Stimulated activated CD8-positive, alpha-beta memory T cell treated with anti-CD3 and anti-CD28 coated beads, Interleukin-4, amount 100 ng/mL, for 24 hours (primary cell): ENCODE measurements at regions not wholly inside any gene's neighbourhood (a gene's known extent, or its start where the extent isn't known, plus 50 kb on each side); places are given as distances from the start of the nearest gene placed in this dataset.

Source experiments
- DNase-seq: peaks from one replicate; pipeline ENCODE4 v3.0.0-alpha.2; 2020; ENCODE audit warnings: low read depth

DNA sequence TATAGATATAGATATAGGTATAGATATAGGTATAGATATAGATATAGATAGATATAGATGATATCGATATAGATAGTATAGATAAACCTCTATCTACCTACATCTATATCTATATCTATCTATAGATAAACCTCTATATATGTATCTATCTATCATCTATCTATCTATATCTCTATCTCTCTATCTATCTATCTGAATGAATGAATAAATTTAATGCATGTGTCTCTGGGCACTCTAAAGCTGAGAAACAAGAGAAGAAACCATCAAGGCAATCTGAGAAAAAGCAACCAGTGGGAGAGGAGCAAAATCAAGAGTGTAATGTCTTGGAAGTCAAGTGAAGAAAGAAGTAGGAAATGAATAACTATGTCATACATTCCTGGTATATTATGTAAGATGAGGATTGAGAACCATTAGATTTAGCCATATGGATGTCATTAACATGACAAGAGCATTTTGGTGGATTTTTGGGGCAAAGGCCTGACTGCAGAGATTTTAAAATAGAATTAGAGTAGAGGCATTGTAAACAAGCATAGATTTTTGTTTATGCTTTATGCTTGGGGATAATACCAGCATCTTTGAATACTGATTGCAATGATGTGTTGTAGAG is 1262.7 kb upstream of the MIR17HG start:
- no peak for DNase-seq

DNA sequence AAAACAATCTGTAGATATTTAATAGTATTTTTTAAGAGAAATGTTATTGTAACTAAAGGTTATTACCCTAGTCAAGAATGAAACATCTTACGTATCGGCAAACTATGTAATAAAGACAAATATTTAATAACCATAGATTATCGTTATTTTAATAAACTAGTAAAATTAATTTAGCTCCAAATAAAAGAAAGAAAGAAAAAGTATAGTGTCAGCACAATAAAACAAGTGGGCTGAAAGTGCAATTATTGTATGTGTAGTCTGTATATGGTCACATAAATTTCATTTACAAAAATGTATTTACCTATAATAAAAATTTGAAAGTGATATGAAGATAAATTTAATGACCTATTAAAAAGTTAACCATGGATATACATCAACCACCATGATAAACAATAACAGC is 1258.4 kb upstream of the MIR17HG start:
- DNase-seq, result no peak

DNA sequence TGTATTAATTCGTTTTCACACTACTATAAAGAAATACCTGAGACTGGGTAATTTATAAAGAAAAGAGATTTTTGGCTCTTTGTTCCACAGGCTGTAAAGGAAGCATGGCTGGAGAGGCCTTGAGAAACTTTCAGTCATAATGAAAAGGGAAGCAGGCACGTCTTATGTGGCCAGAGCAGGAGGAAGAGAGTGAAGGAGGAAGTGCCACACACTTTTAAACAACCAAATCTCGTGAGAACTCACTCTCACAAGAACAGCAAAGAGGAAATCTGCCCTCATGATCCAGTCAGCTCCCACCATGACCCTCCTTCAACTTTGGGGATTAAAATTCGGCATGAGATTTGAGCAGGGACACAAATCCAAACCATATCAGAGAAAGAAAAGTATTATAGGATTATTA is 1255.9 kb upstream of the MIR17HG start:
- no peak for DNase-seq

DNA sequence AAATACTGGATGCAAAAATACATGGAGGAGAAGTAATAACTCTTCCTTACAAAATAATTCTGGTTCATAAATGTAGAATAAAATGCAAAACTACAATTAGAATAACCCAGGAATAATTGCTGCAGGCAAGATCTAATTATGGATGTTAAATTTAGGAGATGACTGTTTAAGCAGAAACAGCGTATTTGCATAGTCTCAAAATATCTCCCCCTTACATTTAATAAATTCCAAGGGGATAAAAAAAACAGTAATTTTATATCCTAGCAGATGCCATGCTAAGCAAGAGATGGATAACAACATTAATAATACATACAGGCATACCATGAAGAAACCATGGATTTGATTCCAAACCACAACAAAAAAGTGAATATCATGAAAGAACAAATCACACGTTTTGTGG is 1253.1 kb upstream of the MIR17HG start:
- no peak for DNase-seq

DNA sequence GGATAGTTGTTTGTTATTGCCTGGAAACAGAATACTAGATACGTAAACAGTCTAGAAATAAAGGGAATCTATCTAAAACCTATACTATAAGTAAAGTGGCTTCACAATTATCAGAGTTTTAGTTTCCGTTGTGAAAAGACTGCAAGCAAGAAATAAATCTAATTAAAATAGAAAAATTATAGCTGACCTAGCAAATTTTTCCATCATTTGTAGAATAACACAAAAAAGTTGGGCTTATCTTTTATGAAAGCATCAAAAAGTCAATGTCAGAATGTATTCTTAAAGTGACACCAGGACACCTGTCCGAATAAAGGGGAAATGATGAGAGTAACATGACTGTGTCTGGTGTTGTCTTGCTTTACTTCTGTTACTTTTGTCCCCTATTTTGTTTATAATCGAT is 1248.9 kb upstream of the MIR17HG start:
- no peak for DNase-seq

DNA sequence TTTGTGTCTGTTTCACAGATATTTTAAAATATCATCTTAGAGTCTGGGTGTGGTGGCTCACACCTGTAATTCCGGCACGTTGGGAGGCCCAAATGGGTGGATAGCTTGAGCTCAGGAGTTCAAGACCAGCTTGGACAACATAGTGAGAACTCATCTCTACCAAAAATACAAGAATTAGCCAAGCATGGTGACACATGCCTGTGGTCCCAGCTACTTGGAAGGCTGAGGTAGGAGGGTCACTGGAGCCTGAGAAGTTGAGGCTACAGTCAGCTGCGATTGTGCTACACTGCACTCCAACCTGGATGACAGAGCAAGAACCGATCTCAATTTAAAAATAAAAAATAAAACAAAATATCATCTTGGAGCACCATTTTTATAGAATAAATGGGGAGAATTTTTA is 1247.6 kb upstream of the MIR17HG start:
- no peak for DNase-seq

DNA sequence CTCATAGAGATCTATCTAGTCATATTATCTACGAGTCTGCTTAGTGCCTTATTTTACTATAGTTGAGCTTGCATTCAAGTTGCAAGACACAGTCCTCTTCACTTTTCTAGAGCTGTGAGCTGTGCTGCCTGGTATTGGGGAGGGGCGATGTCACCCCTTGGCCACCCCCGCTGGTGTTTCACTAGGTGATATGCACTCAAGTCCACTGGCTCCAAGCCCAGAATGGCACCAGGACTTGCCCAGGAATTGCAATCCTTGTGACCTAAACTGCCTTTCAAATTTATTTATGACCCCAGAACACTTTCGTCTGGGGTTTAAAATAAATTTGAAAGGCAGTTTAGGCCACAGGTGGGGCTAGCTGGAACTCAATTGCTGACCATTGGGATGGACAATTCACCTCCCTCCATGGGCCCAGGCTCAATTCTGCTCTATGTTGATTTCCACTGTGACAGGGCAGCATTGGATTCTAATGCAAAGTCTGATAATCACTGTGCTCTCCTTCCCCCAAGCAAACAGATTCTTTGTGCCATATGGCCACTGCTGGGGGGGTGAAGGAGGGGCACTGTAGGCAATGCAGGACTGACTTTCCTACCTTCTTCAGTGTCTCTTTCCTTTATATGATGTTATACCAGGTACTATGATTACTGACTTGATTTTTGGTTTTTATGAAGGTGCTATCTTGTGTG is 1244.2 kb upstream of the MIR17HG start:
- no peak for DNase-seq

DNA sequence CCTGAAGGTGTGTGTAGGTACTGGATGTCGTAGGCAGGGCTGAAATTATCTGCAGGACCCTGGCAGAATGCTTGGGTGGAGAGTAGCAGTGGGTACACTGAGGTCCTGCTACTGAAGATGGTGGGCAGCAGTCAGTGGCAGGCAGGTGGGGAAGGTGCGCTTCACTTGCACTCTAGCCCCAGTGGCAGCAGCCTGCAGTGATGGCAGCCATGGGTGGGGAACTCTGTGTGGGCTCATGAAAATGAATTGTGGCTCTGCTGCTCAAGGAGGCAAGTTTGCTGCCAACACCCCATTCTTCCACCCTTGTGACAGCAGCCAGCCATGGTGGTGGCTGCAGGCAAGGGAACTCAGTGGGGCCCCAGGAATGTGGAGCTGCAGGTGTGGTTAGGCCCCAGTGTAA is 1242.7 kb upstream of the MIR17HG start:
- no peak for DNase-seq

DNA sequence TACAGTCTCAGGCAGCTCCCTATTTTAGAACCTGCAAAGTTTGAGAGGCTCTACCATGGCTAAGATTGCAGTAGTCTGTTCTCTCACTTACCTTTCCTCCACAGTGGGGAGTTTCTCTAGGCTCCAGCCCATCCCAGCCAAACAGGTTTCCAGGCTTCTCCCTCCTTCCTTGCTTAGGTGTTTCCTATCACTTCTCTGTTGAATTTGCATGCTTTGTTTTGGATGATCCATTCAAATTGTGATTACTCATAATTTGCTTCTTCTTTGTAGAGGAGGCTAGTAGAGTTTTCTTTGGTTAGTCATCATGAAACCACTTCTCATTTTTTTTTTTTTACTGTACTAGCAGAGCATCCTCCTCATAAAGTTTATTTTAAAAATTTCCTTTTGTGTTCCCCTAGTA is 1242.2 kb upstream of the MIR17HG start:
- DNase-seq, result no peak

DNA sequence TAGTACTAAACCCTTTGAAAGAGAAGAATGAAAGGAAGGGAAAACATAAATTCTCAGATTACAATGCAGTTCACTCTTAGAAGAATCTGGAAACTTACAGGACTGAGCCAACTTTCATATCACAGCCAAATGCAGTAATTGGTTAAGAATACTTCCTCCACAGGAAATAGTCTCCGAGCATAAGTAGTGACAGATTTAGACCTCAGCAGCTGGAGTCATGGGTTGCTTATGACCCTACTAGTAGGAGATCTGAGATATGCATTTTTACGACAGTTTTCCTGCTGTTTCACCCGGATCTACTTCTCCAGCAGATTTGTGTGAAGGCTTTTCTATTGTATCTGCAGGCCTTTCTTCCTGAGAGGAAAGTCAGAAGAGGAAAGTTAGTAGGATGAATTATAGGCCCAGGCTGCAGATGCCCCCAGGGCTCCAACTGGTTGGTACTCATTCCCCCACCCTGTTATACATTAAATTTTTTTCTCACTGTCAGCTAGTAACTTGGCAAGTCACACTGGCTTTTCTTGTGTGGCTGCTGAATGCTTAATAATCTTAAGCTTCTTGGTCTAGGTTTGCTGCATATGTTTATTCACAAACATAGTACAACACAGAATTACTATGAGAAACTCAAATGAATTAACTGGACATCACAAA is 1241.5 kb upstream of the MIR17HG start:
- no peak for DNase-seq

DNA sequence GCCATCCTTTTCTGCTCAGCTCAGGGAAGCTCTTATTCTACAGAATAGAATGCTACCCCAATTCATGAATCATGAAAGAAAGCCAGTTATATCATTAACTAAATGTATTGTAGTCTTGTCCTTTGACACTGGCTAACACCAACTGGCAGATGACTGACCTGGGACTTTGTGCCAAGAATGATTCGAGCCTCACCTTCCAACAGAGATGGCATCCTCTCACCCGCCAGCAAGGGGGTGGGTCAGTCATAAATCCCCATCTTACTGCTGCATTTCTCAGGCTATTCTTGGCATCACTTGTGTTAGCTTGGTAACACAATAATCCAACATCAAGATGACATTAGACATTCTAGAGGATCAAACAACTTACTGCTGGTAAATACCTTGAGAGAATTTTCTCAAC is 1239.8 kb upstream of the MIR17HG start:
- DNase-seq, result no peak

DNA sequence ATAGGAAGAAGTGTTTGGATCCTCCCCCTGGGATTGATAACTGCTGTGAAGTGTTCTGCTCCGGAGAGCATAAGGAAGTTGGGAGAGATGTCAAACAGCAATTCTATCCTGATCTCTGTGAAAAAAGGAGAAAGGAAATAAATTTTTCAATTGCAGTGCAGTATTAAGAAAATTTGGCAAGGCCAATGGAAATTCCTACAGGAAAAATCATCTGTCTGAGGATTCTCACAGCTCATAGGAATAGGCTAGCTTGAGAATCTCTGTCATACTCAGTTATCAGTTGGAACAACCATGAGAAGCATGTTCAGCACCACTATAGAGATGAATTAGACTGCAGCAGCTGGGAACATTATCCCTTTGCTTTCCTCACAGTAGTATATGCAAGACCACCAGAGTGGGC is 1238.9 kb upstream of the MIR17HG start:
- DNase-seq, result no peak

DNA sequence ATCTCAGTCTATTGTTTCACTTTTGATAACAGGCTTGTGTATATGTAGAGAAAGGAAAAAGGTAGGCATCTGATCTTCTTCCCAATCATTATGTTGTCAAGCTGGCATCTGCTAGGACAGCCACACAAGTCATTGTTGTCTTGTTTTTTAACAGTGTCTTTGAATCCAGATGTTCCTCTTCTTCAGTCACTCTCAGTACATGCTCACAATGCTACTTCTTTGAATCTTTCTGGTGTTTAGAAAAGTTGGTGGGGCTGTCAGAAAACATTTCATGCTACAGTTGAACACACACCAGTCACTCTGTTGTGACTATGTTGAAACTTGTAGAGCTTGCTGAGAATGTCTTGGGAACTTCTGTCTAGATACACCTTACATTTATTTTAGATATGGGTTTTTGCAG is 1231.4 kb upstream of the MIR17HG start:
- DNase-seq, result no peak

DNA sequence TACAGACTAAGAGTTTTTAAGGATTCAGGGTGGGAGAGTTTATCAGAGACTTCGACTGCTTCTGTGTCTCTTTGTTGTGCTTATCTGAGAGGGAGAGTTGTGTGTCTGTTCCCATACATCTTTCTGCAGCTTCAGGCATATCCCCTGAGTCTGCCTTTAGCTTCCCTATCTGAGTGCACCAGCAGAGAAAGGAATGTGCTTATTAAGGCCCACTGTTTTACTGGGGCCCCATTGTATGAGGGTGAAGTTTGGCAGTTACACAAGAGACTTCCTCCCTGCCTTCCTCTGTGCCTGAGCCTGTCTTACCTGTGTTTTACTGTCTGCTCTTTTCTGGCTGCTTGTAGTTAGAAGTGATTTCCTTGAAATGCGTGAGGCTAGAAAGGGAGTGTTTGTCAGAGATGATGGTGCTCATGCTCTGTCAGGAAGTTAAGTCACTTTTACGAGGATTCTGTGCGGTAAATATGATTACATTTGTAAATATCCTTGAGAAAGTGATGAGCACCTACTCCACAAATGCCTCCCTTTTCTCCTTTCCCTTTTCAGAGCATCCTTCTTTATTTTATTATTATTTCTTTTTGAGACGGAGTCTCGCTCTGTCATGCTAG is 1228.9 kb upstream of the MIR17HG start:
- no peak for DNase-seq

DNA sequence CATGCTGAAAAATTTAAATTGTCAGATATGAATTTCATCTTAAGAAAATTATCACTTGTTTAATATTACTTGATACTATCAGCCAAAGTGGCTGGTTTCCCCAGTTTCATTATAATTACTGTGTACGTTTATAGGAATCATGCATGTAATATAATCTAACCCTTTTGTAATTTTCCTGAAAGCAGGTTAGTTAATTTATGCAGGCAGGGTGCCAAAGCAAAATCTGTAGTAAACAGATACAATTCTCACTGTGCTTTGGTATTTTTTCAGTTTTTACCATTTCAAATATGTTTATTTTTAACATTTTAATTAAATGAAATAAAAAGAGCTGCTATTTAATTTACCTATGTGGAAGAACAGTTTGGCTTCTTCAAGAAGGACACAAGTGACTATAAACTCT is 1227.5 kb upstream of the MIR17HG start:
- no peak for DNase-seq

DNA sequence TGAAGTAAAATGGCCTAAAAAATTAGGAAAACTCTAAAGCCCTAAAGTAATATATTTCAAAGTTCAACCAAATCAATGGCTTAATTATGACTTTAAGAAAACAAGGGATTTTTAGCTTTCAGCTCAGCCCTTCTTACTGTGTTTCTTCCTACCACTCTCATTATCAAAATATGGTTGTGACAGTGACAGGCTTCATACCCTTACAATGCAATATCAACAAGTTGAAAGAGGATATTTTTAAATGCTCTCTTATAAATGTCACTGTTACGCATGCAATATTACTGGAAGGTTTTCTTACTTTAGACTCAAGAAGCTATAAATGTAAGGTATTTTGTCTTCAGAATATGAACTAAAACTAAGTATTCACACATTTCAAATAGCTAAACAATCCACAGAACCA is 1225.7 kb upstream of the MIR17HG start:
- DNase-seq, result no peak

DNA sequence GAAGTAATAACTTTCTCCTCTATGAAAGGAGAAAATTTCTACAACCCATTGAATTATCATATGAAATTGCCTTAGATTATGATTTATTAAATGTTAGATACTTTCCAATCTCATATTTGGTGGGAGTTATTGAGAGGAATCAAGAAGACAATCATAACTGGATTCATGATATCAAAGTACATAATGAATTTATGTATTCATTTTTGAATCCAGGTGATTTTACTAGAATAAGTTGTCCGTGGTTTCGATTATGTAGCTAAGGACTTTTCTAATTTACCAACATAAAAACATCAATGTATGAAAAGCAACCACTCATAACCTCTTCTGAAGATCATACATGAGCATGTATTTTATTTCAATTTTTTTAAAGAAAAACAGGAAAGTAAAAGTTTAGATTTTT is 1225.0 kb upstream of the MIR17HG start:
- DNase-seq, result no peak

DNA sequence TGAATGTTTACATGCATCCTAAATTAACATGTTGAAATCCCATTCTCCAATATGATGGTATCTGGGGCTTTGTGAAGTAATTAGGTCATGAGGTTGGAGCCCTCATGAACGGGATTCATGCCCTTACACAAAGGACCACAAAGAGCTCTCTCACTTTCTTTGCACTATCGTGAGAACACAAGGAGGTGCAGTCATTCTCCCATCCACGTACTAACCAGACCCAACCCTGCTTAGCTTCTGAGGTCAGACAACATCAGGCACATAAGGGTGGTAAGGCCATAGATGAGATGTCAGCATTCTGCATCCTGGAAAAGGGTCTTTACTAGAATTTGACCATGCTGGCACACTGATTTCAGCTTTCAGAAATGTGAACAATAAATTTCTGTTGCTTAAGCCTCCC is 1211.9 kb upstream of the MIR17HG start:
- no peak for DNase-seq

DNA sequence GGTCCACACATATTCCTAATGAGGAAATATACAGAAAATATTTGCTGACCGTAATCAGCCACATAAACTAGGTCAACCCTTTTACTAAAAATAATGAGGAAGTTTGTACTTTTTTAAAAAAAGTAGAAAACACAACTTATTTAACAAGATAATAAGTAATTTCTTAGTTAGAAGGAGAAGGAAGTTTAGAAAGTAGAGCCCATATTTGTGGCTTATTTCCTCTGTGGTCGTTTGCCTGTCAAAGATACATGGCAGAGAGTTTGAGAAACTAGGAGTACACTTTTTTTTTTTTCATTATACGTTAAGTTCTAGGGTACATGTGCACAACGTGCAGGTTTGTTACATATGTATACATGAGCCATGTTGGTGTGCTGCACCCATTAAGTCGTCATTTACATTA is 1205.2 kb upstream of the MIR17HG start:
- DNase-seq, result no peak

DNA sequence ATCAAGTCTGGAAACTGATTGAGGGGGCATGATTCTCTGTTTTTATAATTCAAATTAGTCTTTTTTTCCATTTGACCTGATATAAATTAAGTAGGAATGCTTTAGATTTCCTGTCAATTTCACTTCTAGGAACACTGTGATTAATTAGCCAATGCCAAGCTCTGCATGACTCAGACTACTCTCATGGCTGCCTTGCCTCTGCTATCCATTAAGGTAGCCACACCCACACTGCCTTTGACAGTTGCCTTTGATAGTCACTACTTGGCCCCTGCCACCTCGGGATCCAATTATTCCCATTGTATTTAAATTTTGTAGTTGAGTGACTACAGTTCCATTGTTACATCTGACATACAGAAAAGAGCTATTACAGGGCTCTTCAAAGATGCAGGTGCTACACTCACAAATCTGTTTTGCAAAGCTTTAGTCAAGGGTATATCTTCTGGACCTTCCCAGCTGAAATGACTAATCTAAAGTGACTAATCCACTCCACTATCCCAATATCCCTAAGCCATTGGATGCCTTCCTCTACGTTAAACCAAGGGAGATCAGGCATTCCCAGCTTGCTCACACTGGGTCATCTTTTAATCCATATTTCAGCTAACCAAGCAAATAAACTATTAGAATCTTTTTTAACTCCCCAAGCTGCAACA is 1193.1 kb upstream of the MIR17HG start:
- DNase-seq, result no peak

DNA sequence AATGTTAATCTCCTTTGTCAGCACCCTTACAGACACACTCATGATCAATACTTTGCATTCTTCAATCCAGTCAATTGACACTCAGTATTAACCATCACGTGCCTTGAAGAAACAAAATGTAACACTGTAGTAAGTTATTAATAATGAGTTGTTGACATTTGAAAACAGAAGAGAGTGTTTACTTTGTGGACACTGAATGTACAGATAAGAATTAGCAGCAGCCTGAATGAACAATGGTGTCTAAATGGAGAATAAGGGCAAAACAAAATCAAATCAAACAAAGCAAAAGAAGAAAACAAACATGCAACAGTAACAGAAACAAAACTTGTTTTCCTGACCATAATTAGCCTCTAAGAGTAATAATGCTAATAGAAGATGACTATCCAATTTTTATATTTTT is 1191.1 kb upstream of the MIR17HG start:
- no peak for DNase-seq

DNA sequence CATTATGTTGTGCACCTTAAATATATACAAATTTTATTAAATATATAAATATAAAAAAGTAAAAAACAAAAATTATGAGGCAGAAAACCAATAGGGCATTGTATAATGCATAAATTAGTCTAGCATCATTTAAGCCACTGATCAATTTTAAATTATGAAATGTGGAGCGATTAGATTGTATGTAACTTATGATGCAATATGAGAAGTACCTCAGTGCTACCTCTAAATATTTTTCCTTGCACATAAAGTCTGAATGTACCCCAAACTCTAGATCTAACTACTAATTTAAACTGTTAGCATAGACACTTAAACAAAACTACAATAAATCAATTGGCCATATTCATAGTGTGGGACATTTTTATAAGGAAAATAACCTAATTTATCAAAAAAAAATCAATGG is 1178.5 kb upstream of the MIR17HG start:
- DNase-seq, result no peak

DNA sequence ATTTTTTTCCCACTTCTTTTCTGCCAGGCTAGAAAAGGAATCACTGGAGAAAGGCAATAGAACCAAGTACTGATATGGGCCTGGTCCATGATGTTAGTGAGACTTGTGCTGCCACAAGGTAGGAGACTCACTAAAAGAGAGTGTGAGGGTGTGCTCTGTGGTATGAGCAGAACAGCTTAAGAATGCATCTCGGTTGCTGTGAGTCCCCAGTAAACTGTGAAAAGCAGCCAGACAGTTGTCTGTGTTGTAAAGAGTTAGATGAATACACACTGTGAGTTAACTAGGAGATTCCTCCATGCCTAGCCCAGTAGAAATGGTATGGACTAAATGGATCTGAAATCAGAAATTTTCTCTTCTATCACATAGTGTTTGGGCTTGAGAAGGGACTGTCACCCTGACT is 1177.3 kb upstream of the MIR17HG start:
- no peak for DNase-seq
